Endothelial cell of umbilical vein (primary cell): ENCODE measurements at regions not wholly inside any gene's neighbourhood (a gene's known extent, or its start where the extent isn't known, plus 50 kb on each side); places are given as distances from the start of the nearest gene placed in this dataset.

Source experiments
- BruUV-seq: library from RNA; stranded (reverse); fragments of 400-500 nt; replicated peaks from 2 replicates; lab custom pipeline; 2021; lab: Mats Ljungman, UMichigan
- CTCF ChIA-PET: fragments of 300-600, 350-600 bp; sonication (Branson Sonifier 250); formaldehyde crosslinking; loops from one replicate; lab custom pipeline; 2021; ENCODE audit warnings: antibody characterized with exemption, inconsistent platforms; lab: Charles Lee
- POLR2A ChIA-PET: fragments of 300-600, 350-600 bp; sonication (Branson Sonifier 250); formaldehyde crosslinking; loops from one replicate; lab custom pipeline; 2021; ENCODE audit warnings: antibody characterized with exemption, inconsistent platforms; lab: Charles Lee
- DNase-seq: peaks from one replicate; pipeline ENCODE4 v3.0.0-alpha.2; 2011; ENCODE audit warnings: low read depth, low spot score
- FAIRE-seq: peaks from 2 replicates; lab custom pipeline; 2011; peaks lifted over from hg19 to GRCh38; lab: Jason Lieb, UNC
- H2AFZ ChIP-seq: 2 replicates; pipeline ENCODE4 v1.6.0; 2012; ENCODE audit warnings: low read depth, low read length, control low read depth, inconsistent platforms
- H3K27ac ChIP-seq: 2 replicates; pipeline ENCODE4 v1.5.1; 2011; ENCODE audit warnings: low read depth, mild to moderate bottlenecking, control low read depth, low read length, moderate library complexity; ENCODE audit not compliant: insufficient read depth
- H3K27me3 ChIP-seq, 2 experiments: 2 replicates each; pipeline versions ENCODE4 v1.6.0 to v1.6.1; 2011; ENCODE audit warnings: low read length in 2 of 2, mixed read lengths in 1 of 2; ENCODE audit not compliant: control insufficient read depth in 2 of 2, insufficient read depth in 2 of 2
- H3K36me3 ChIP-seq, 2 experiments: 2 replicates in 1 of 2; 3 replicates in 1 of 2; pipeline ENCODE4 v1.5.1; 2011; ENCODE audit warnings: low read length in 2 of 2, mild to moderate bottlenecking in 1 of 2, moderate library complexity in 1 of 2; ENCODE audit not compliant: control insufficient read depth in 2 of 2, insufficient read depth in 2 of 2; ENCODE audit errors: extremely low read depth in 1 of 2
- H3K4me1 ChIP-seq: 3 replicates; pipeline ENCODE4 v1.5.1; 2011; ENCODE audit warnings: mild to moderate bottlenecking, low read length; ENCODE audit not compliant: control insufficient read depth, insufficient read depth; ENCODE audit errors: extremely low read depth
- H3K4me2 ChIP-seq: 2 replicates; pipeline ENCODE4 v1.6.1; 2011; ENCODE audit warnings: low read length, control low read depth, mixed read lengths; ENCODE audit not compliant: insufficient read depth
- H3K4me3 ChIP-seq, 3 experiments: fragments of 200-600 bp in 1 of 3; sonication (generic), shearing (Covaris generic) in 1 of 3; replicated peaks in 1 of 3; 2 replicates each; pipeline ENCODE4 v1.5.1; 2011 to 2016; ENCODE audit warnings: control low read depth in 3 of 3, low read length in 3 of 3, mild to moderate bottlenecking in 2 of 3, inconsistent platforms in 1 of 3, low read depth in 1 of 3, moderate library complexity in 1 of 3; ENCODE audit not compliant: insufficient read depth in 1 of 3
- H3K79me2 ChIP-seq: 2 replicates; pipeline ENCODE4 v1.6.0; 2012; ENCODE audit warnings: low read length, inconsistent platforms; ENCODE audit not compliant: control insufficient read depth, insufficient read depth
- H3K9ac ChIP-seq: replicated peaks from 2 replicates; pipeline ENCODE3; 2011; ENCODE audit warnings: low read length, control low read depth; ENCODE audit not compliant: insufficient read depth; ENCODE audit errors: extremely low read depth
- H3K9me1 ChIP-seq: replicated peaks from 3 replicates; pipeline ENCODE4 v1.6.0; 2011; ENCODE audit warnings: mild to moderate bottlenecking, low read length; ENCODE audit not compliant: control insufficient read depth, insufficient read depth; ENCODE audit errors: extremely low read depth
- H3K9me3 ChIP-seq: replicated peaks from 2 replicates; pipeline ENCODE4 v1.5.1; 2012; ENCODE audit warnings: low read length, inconsistent platforms; ENCODE audit not compliant: control insufficient read depth, insufficient read depth
- H4K20me1 ChIP-seq: replicated peaks from 2 replicates; pipeline ENCODE3; 2011; ENCODE audit warnings: mild to moderate bottlenecking, low read length; ENCODE audit not compliant: control insufficient read depth, insufficient read depth; ENCODE audit errors: extremely low read depth
- EZH2 ChIP-seq: IDR thresholded peaks from 2 replicates; pipeline ENCODE4 v1.6.1; 2012; ENCODE audit warnings: borderline replicate concordance, low read depth, mild to moderate bottlenecking, moderate library complexity, low read length, inconsistent platforms; ENCODE audit not compliant: severe bottlenecking
- FOS ChIP-seq: IDR thresholded peaks from 2 replicates; pipeline ENCODE4 v1.6.1; 2011; ENCODE audit warnings: mild to moderate bottlenecking, low read length, moderate library complexity, borderline replicate concordance; ENCODE audit not compliant: insufficient read depth
- GATA2 ChIP-seq: IDR thresholded peaks from 2 replicates; pipeline ENCODE4 v1.7.0; 2011; ENCODE audit warnings: low read depth, mild to moderate bottlenecking, moderate library complexity, mixed read lengths, low read length; ENCODE audit not compliant: insufficient read length, insufficient read depth
- JUN ChIP-seq: IDR thresholded peaks from 2 replicates; pipeline ENCODE4 v1.6.1; 2011; ENCODE audit warnings: borderline replicate concordance, low read depth; ENCODE audit not compliant: insufficient read length, insufficient read depth
- MYC ChIP-seq: IDR thresholded peaks from one replicate; pipeline ENCODE4 v1.6.1; 2011; ENCODE audit warnings: mild to moderate bottlenecking, low read depth, low read length
- POLR2A ChIP-seq: IDR thresholded peaks from 2 replicates; pipeline ENCODE4 v1.6.1; 2012; ENCODE audit warnings: low read depth, mild to moderate bottlenecking, control low read depth, low read length
- POLR2AphosphoS5 ChIP-seq: IDR thresholded peaks from 2 replicates; pipeline ENCODE4 v1.6.1; 2012; ENCODE audit warnings: low read depth, mild to moderate bottlenecking, control low read depth, low read length, moderate library complexity; ENCODE audit not compliant: insufficient read depth
- dilution Hi-C: fragments of 300-500 bp; cut with MboI; formaldehyde crosslinking; loops from one replicate; pipeline ENCODE4 v1.15.0; 2019; ENCODE audit warnings: low sequenced_read_pairs; ENCODE audit not compliant: extremely low pct_ligation_motif_present
- intact Hi-C: fragments of 100-400 bp; cut with micrococcal nuclease; formaldehyde crosslinking; loops from one replicate; pipeline ENCODE4 v1.10.0; 2022
- TF ChIP-seq, protein P1 (sequence below), 2 donors: IDR thresholded peaks; 1 replicate in 1 of 2; 2 replicates in 1 of 2; pipeline ENCODE4 v1.5.1; 2011; ENCODE audit warnings: low read length in 2 of 2, mild to moderate bottlenecking in 2 of 2, moderate library complexity in 2 of 2, control low read depth in 1 of 2, inconsistent platforms in 1 of 2, low read depth in 1 of 2; ENCODE audit not compliant: insufficient read depth in 1 of 2; ENCODE audit errors: extremely low read depth in 1 of 2
- TF ChIP-seq, protein P2 (sequence below): IDR thresholded peaks from 2 replicates; pipeline ENCODE4 v1.6.1; 2011; ENCODE audit not compliant: insufficient read depth, insufficient read length

DNA sequence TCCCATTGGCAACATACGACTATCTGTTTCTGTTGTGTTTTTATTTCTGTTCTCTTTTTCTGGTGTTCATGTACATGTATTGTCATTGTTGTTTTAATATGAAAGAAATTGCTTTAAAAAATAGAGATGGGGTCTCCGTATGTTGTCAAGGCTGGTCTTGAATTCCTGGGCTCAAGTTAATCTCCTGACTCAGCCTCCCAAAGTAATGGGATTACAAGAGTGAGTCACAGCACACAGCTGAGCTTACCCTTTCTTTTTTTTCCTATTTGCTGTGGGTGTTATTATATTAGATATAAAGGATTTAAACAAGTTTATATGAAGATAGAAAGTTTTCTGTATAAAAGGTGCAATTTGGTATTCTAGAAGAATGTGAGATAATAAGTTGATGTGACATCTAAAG is 554.6 kb downstream of the DSC3 start:
- no peak overlapping the region for H3K4me2 ChIP-seq
- H3K9me3 ChIP-seq, result no peaks in the 10 kb centered on the region
- H3K79me2 ChIP-seq, result no peaks in the 10 kb centered on the region
- no peak for DNase-seq
- dilution Hi-C loops, result no loop called here
- no peak overlapping the region for H3K4me3 ChIP-seq
- no peaks in the 10 kb centered on the region for H4K20me1 ChIP-seq
- H3K36me3 ChIP-seq, result no peaks in the 10 kb centered on the region
- FAIRE-seq, result no peak
- H3K27me3 ChIP-seq, result no peaks in the 10 kb centered on the region
- no TSS peak for BruUV-seq
- no peak overlapping the region for H2AFZ ChIP-seq
- no peaks in the 10 kb centered on the region for H3K9me1 ChIP-seq
- no peak overlapping the region for H3K27ac ChIP-seq
- no peak overlapping the region for H3K9ac ChIP-seq
- ChIA-PET POLR2A (no interaction called here), CTCF (no interaction called here)
- intact Hi-C loops, result no loop called here
- TF ChIP-seq GATA2 (no peak), POLR2AphosphoS5 (no peak), MYC (no peak), EZH2 (no peak), POLR2A (no peak), FOS (no peak), JUN (no peak)
- TF ChIP-seq, protein P1, sequence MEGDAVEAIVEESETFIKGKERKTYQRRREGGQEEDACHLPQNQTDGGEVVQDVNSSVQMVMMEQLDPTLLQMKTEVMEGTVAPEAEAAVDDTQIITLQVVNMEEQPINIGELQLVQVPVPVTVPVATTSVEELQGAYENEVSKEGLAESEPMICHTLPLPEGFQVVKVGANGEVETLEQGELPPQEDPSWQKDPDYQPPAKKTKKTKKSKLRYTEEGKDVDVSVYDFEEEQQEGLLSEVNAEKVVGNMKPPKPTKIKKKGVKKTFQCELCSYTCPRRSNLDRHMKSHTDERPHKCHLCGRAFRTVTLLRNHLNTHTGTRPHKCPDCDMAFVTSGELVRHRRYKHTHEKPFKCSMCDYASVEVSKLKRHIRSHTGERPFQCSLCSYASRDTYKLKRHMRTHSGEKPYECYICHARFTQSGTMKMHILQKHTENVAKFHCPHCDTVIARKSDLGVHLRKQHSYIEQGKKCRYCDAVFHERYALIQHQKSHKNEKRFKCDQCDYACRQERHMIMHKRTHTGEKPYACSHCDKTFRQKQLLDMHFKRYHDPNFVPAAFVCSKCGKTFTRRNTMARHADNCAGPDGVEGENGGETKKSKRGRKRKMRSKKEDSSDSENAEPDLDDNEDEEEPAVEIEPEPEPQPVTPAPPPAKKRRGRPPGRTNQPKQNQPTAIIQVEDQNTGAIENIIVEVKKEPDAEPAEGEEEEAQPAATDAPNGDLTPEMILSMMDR (IDR thresholded peaks at IDR 0.05; ENCODE audit: extremely low read depth in 1 of 2, insufficient read depth in 1 of 2, low read depth in 1 of 2, low read length in 2 of 2), result no peak
- TF ChIP-seq, protein P2, sequence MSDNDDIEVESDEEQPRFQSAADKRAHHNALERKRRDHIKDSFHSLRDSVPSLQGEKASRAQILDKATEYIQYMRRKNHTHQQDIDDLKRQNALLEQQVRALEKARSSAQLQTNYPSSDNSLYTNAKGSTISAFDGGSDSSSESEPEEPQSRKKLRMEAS, result no peak
- H3K4me1 ChIP-seq, result no peaks in the 10 kb centered on the region
